ENCODE measurements at regions not wholly inside any gene's neighbourhood (a gene's known extent, or its start where the extent isn't known, plus 50 kb on each side); places are given as distances from the start of the nearest gene placed in this dataset.

GRCh38 chr2:198775737-198776136 is 682.0 kb downstream of the SATB2 start:
- CTCF ChIA-PET, result no interaction called here
- DNase-seq (ENCODE audit: low read depth, low spot score) (no peak), FAIRE-seq (no peak)
- Histone ChIP-seq H3K9ac (replicated peaks; ENCODE audit: extremely low read depth, insufficient read depth, low read length) (no peak overlapping the region), H3K79me2 (ENCODE audit: control insufficient read depth, insufficient read depth, low read length) (no peaks in the 10 kb centered on the region), H3K36me3 (ENCODE audit: control insufficient read depth in 2 of 2, extremely low read depth in 1 of 2, insufficient read depth in 2 of 2, low read length in 2 of 2) (no peaks in the 10 kb centered on the region), H2AFZ (ENCODE audit: low read depth, low read length) (no peak overlapping the region), H3K4me3 (replicated peaks in 1 of 3; ENCODE audit: insufficient read depth in 1 of 3, low read depth in 1 of 3, low read length in 3 of 3) (no peak overlapping the region), H3K9me1 (replicated peaks; ENCODE audit: control insufficient read depth, extremely low read depth, insufficient read depth, low read length) (no peaks in the 10 kb centered on the region), H3K27me3 (ENCODE audit: control insufficient read depth in 2 of 2, insufficient read depth in 2 of 2, low read length in 2 of 2) (no peaks in the 10 kb centered on the region), H3K4me1 (ENCODE audit: control insufficient read depth, extremely low read depth, insufficient read depth, low read length) (no peaks in the 10 kb centered on the region), H3K9me3 (replicated peaks; ENCODE audit: control insufficient read depth, insufficient read depth, low read length) (no peaks in the 10 kb centered on the region), H4K20me1 (replicated peaks; ENCODE audit: control insufficient read depth, extremely low read depth, insufficient read depth, low read length) (no peaks in the 10 kb centered on the region), H3K4me2 (ENCODE audit: insufficient read depth, low read length) (no peak overlapping the region), H3K27ac (ENCODE audit: insufficient read depth, low read depth, low read length) (no peak overlapping the region)
- TF ChIP-seq MAX (IDR thresholded peaks at IDR 0.05; ENCODE audit: insufficient read depth, insufficient read length) (no peak), POLR2AphosphoS5 (IDR thresholded peaks at IDR 0.05; ENCODE audit: insufficient read depth, low read depth, low read length) (no peak)
- TF ChIP-seq, protein P1, sequence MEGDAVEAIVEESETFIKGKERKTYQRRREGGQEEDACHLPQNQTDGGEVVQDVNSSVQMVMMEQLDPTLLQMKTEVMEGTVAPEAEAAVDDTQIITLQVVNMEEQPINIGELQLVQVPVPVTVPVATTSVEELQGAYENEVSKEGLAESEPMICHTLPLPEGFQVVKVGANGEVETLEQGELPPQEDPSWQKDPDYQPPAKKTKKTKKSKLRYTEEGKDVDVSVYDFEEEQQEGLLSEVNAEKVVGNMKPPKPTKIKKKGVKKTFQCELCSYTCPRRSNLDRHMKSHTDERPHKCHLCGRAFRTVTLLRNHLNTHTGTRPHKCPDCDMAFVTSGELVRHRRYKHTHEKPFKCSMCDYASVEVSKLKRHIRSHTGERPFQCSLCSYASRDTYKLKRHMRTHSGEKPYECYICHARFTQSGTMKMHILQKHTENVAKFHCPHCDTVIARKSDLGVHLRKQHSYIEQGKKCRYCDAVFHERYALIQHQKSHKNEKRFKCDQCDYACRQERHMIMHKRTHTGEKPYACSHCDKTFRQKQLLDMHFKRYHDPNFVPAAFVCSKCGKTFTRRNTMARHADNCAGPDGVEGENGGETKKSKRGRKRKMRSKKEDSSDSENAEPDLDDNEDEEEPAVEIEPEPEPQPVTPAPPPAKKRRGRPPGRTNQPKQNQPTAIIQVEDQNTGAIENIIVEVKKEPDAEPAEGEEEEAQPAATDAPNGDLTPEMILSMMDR (IDR thresholded peaks at IDR 0.05; ENCODE audit: extremely low read depth in 1 of 2, insufficient read depth in 1 of 2, low read depth in 1 of 2, low read length in 2 of 2), result no peak
- dilution Hi-C loops (cut with MboI; ENCODE audit: extremely low pct_ligation_motif_present, low sequenced_read_pairs) (no loop called here), intact Hi-C loops (cut with micrococcal nuclease) (no loop called here)
- POLR2A ChIA-PET, result no interaction called here
- no TSS peak for BruUV-seq (replicated peaks)

GRCh38 chr2:198774576-198774975 is 683.2 kb downstream of the SATB2 start:
- Histone ChIP-seq H3K9me3 (replicated peaks; ENCODE audit: control insufficient read depth, insufficient read depth, low read length) (no peaks in the 10 kb centered on the region), H4K20me1 (replicated peaks; ENCODE audit: control insufficient read depth, extremely low read depth, insufficient read depth, low read length) (no peaks in the 10 kb centered on the region), H2AFZ (ENCODE audit: low read depth, low read length) (no peak overlapping the region), H3K36me3 (ENCODE audit: control insufficient read depth in 2 of 2, extremely low read depth in 1 of 2, insufficient read depth in 2 of 2, low read length in 2 of 2) (no peaks in the 10 kb centered on the region), H3K27ac (ENCODE audit: insufficient read depth, low read depth, low read length) (no peak overlapping the region), H3K4me3 (replicated peaks in 1 of 3; ENCODE audit: insufficient read depth in 1 of 3, low read depth in 1 of 3, low read length in 3 of 3) (no peak overlapping the region), H3K4me2 (ENCODE audit: insufficient read depth, low read length) (no peak overlapping the region), H3K4me1 (ENCODE audit: control insufficient read depth, extremely low read depth, insufficient read depth, low read length) (no peaks in the 10 kb centered on the region), H3K79me2 (ENCODE audit: control insufficient read depth, insufficient read depth, low read length) (no peaks in the 10 kb centered on the region), H3K27me3 (ENCODE audit: control insufficient read depth in 2 of 2, insufficient read depth in 2 of 2, low read length in 2 of 2) (no peaks in the 10 kb centered on the region), H3K9ac (replicated peaks; ENCODE audit: extremely low read depth, insufficient read depth, low read length) (no peak overlapping the region), H3K9me1 (replicated peaks; ENCODE audit: control insufficient read depth, extremely low read depth, insufficient read depth, low read length) (no peaks in the 10 kb centered on the region)
- POLR2A ChIA-PET, result no interaction called here
- dilution Hi-C loops (cut with MboI; ENCODE audit: extremely low pct_ligation_motif_present, low sequenced_read_pairs) (no loop called here), intact Hi-C loops (cut with micrococcal nuclease) (no loop called here)
- no TSS peak for BruUV-seq (replicated peaks)
- FAIRE-seq (no peak), DNase-seq (ENCODE audit: low read depth, low spot score) (no peak)
- TF ChIP-seq, protein P1 (IDR thresholded peaks at IDR 0.05; ENCODE audit: extremely low read depth in 1 of 2, insufficient read depth in 1 of 2, low read depth in 1 of 2, low read length in 2 of 2), result no peak
- TF ChIP-seq POLR2AphosphoS5 (IDR thresholded peaks at IDR 0.05; ENCODE audit: insufficient read depth, low read depth, low read length) (no peak), JUN (IDR thresholded peaks at IDR 0.05; ENCODE audit: borderline replicate concordance, insufficient read depth, insufficient read length, low read depth) (no peak), MYC (IDR thresholded peaks at IDR 0.05; ENCODE audit: low read depth, low read length) (no peak), POLR2A (IDR thresholded peaks at IDR 0.05; ENCODE audit: low read depth, low read length) (no peak), MAX (IDR thresholded peaks at IDR 0.05; ENCODE audit: insufficient read depth, insufficient read length) (no peak), FOS (IDR thresholded peaks at IDR 0.05; ENCODE audit: borderline replicate concordance, insufficient read depth, low read length) (no peak), EZH2 (IDR thresholded peaks at IDR 0.05; ENCODE audit: borderline replicate concordance, low read depth, low read length, severe bottlenecking) (no peak), GATA2 (IDR thresholded peaks at IDR 0.05; ENCODE audit: insufficient read depth, insufficient read length, low read depth, low read length) (no peak)
- CTCF ChIA-PET, result no interaction called here
